Left ventricle myocardium inferior (tissue), 1 donor: ENCODE measurements at regions not wholly inside any gene's neighbourhood (a gene's known extent, or its start where the extent isn't known, plus 50 kb on each side); places are given as distances from the start of the nearest gene placed in this dataset.

ENCODE experiments used
- DNase-seq: peaks from one replicate; pipeline ENCODE4 v3.0.0-alpha.2; 2020
- H3K27ac ChIP-seq: fragments of 200-600 bp; replicated peaks from 2 replicates; pipeline ENCODE4 v1.8.0; 2021
- H3K27me3 ChIP-seq: fragments of 200-600 bp; 2 replicates; pipeline ENCODE4 v1.8.0; 2021; ENCODE audit warnings: low read depth
- H3K36me3 ChIP-seq: fragments of 200-600 bp; 2 replicates; pipeline ENCODE4 v1.8.0; 2021
- H3K4me1 ChIP-seq: fragments of 200-600 bp; 2 replicates; pipeline ENCODE4 v1.8.0; 2021
- H3K4me3 ChIP-seq: fragments of 200-600 bp; 2 replicates; pipeline ENCODE4 v1.8.0; 2021; ENCODE audit warnings: mild to moderate bottlenecking, moderate library complexity
- H3K9me3 ChIP-seq: fragments of 200-600 bp; replicated peaks from 2 replicates; pipeline ENCODE4 v1.8.0; 2021
- CTCF ChIP-seq: fragments of 200-600 bp; IDR thresholded peaks from 2 replicates; pipeline ENCODE4 v1.8.0; 2021; ENCODE audit warnings: antibody characterized with exemption, mild to moderate bottlenecking, borderline replicate concordance
- intact Hi-C: fragments of 100-400 bp; cut with micrococcal nuclease; formaldehyde crosslinking; loops from one replicate; pipeline ENCODE4 v1.11.0; 2022
- donor health status: DM: no; HTN: yes; CAD: no; lungs with severe emphysema.

GRCh38 chr16:55214974-55215494, 109.0 kb upstream of the IRX6 start:
- Histone ChIP-seq H3K36me3 (no peaks in the 10 kb centered on the region), H3K27ac (no peak overlapping the region), H3K4me1 (no peaks in the 10 kb centered on the region), H3K4me3 (no peak overlapping the region), H3K27me3 (peaks cover 38% of the 10 kb centered on the region), H3K9me3 (no peaks in the 10 kb centered on the region)
- intact Hi-C loops, result no loop called here
- no peak for TF ChIP-seq CTCF
- DNase-seq, result no peak

GRCh38 chr16:55217392-55217791, 106.6 kb upstream of the IRX6 start:
- DNase-seq, result no peak
- Histone ChIP-seq H3K36me3 (no peaks in the 10 kb centered on the region), H3K27me3 (peaks cover 38% of the 10 kb centered on the region), H3K9me3 (no peaks in the 10 kb centered on the region), H3K27ac (no peak overlapping the region), H3K4me3 (no peak overlapping the region), H3K4me1 (no peaks in the 10 kb centered on the region)
- intact Hi-C loops, result no loop called here
- TF ChIP-seq CTCF, result no peak

GRCh38 chr16:55221836-55222235, 102.2 kb upstream of the IRX6 start:
- intact Hi-C loops, result no loop called here
- no peak for DNase-seq
- no peak for TF ChIP-seq CTCF
- Histone ChIP-seq H3K4me1 (no peaks in the 10 kb centered on the region), H3K36me3 (no peaks in the 10 kb centered on the region), H3K4me3 (no peak overlapping the region), H3K9me3 (peaks cover 16% of the 10 kb centered on the region), H3K27ac (no peak overlapping the region), H3K27me3 (peaks cover 16% of the 10 kb centered on the region)

- Histone ChIP-seq H3K4me3 (no peak overlapping the region), H3K27me3 (peaks cover 18% of the 10 kb centered on the region), H3K36me3 (no peaks in the 10 kb centered on the region), H3K4me1 (no peaks in the 10 kb centered on the region), H3K9me3 (peaks cover 18% of the 10 kb centered on the region), H3K27ac (no peak overlapping the region)
- DNase-seq, result no peak
- TF ChIP-seq CTCF, result no peak
- intact Hi-C loops, result no loop called here
Measured at GRCh38 chr16:55222486-55222885, 101.5 kb upstream of the IRX6 start.

GRCh38 chr16:55225972-55226542, 97.9 kb upstream of the IRX6 start:
- intact Hi-C loops, result no loop called here
- no peak for TF ChIP-seq CTCF
- Histone ChIP-seq H3K27me3 (peaks cover 30% of the 10 kb centered on the region), H3K36me3 (no peaks in the 10 kb centered on the region), H3K27ac (no peak overlapping the region), H3K9me3 (peaks cover 18% of the 10 kb centered on the region), H3K4me3 (no peak overlapping the region), H3K4me1 (no peaks in the 10 kb centered on the region)
- DNase-seq, result no peak

GRCh38 chr16:55232822-55233221, 91.2 kb upstream of the IRX6 start:
- TF ChIP-seq CTCF, result no peak
- intact Hi-C loops, result no loop called here
- Histone ChIP-seq H3K4me1 (no peaks in the 10 kb centered on the region), H3K9me3 (no peaks in the 10 kb centered on the region), H3K36me3 (no peaks in the 10 kb centered on the region), H3K27me3 (peaks cover 28% of the 10 kb centered on the region), H3K27ac (no peak overlapping the region), H3K4me3 (no peak overlapping the region)
- no peak for DNase-seq
